HG03108 (cell line): ENCODE measurements at regions not wholly inside any gene's neighbourhood (a gene's known extent, or its start where the extent isn't known, plus 50 kb on each side); places are given as distances from the start of the nearest gene placed in this dataset.

Source experiments
- ATAC-seq: cut with Tn5 transposase; IDR thresholded peaks from one replicate; pipeline ENCODE4 v1.9.1; 2021; ENCODE audit warnings: moderate library complexity; ENCODE audit not compliant: unreplicated experiment

GRCh38 chr11:11140510-11140909, 212.5 kb downstream of the CSNK2A3 start:
- no peak for ATAC-seq

GRCh38 chr11:11137339-11137738, 215.7 kb downstream of the CSNK2A3 start:
- ATAC-seq, result no peak

- ATAC-seq, result no peak
Observed at GRCh38 chr11:11135820-11136476, 217.1 kb downstream of the CSNK2A3 start.

- no peak for ATAC-seq
Observed at GRCh38 chr11:11129118-11129517, 223.9 kb downstream of the CSNK2A3 start.

- no peak for ATAC-seq
Observed at GRCh38 chr11:11125618-11126017, 227.4 kb downstream of the CSNK2A3 start.

GRCh38 chr11:11122749-11123148, 230.3 kb downstream of the CSNK2A3 start:
- no peak for ATAC-seq

GRCh38 chr11:11119917-11120316, 233.1 kb downstream of the CSNK2A3 start:
- ATAC-seq, result no peak

- ATAC-seq, result no peak
Observed at GRCh38 chr11:11117730-11118129, 235.3 kb downstream of the CSNK2A3 start.

- ATAC-seq, result no peak
Observed at GRCh38 chr11:11115475-11115874, 237.6 kb downstream of the CSNK2A3 start.

GRCh38 chr11:11113626-11114025, 239.4 kb downstream of the CSNK2A3 start:
- no peak for ATAC-seq

- no peak for ATAC-seq
Observed at GRCh38 chr11:11108026-11108425, 245.0 kb downstream of the CSNK2A3 start.

- no peak for ATAC-seq
Observed at GRCh38 chr11:11107076-11107723, 245.8 kb downstream of the CSNK2A3 start.

- no peak for ATAC-seq
Observed at GRCh38 chr11:11105361-11105760, 247.5 kb upstream of the ZBED5 start.

GRCh38 chr11:11095831-11096723, 238.2 kb upstream of the ZBED5 start:
- no peak for ATAC-seq

- ATAC-seq, result no peak
Observed at GRCh38 chr11:11090495-11090894, 232.6 kb upstream of the ZBED5 start.

GRCh38 chr11:11089805-11090204, 232.0 kb upstream of the ZBED5 start:
- ATAC-seq, result no peak

- no peak for ATAC-seq
Observed at GRCh38 chr11:11086979-11087378, 229.1 kb upstream of the ZBED5 start.

GRCh38 chr11:11085580-11085979, 227.7 kb upstream of the ZBED5 start:
- ATAC-seq, result no peak

GRCh38 chr11:11084337-11084736, 226.5 kb upstream of the ZBED5 start:
- no peak for ATAC-seq

- ATAC-seq, result no peak
Observed at GRCh38 chr11:11083441-11083840, 225.6 kb upstream of the ZBED5 start.

GRCh38 chr11:11082646-11083045, 224.8 kb upstream of the ZBED5 start:
- no peak for ATAC-seq

- no peak for ATAC-seq
Observed at GRCh38 chr11:11081776-11082175, 223.9 kb upstream of the ZBED5 start.
